ENCODE measurements at regions not wholly inside any gene's neighbourhood (a gene's known extent, or its start where the extent isn't known, plus 50 kb on each side); places are given as distances from the start of the nearest gene placed in this dataset.

- H3K9ac ChIP-seq (ENCODE audit: low read length) = no peak overlapping the region
- H3K36me3 ChIP-seq (ENCODE audit: low read length) = no peaks in the 10 kb centered on the region
- H3K9me3 ChIP-seq (ENCODE audit: insufficient read depth, low read length) = no peaks in the 10 kb centered on the region
- no peak overlapping the region for H3K4me3 ChIP-seq (ENCODE audit: insufficient read depth, low read length, poor library complexity, severe bottlenecking)
- H3K4me2 ChIP-seq (ENCODE audit: low read depth, low read length, poor library complexity, severe bottlenecking) = no peak overlapping the region
- no peak overlapping the region for H2AFZ ChIP-seq (ENCODE audit: low read depth, low read length, severe bottlenecking)
- H3K79me2 ChIP-seq (ENCODE audit: insufficient read depth, low read length) = no peaks in the 10 kb centered on the region
- H4K20me1 ChIP-seq (ENCODE audit: low read depth, low read length) = no peaks in the 10 kb centered on the region
- no peak overlapping the region for H3K27ac ChIP-seq (ENCODE audit: low read depth, low read length)
- TF ChIP-seq EZH2phosphoT487 (conservative IDR thresholded peaks at IDR 0.05; ENCODE audit: low read length) (no peak), CTCF (IDR thresholded peaks at IDR 0.05; ENCODE audit: insufficient read depth, low read length, poor library complexity, severe bottlenecking) (no peak)
- no peaks in the 10 kb centered on the region for H3K9me2 ChIP-seq (replicated peaks; ENCODE audit: insufficient read depth, low read length)
- no peaks in the 10 kb centered on the region for H3F3A ChIP-seq (ENCODE audit: insufficient read depth)
- no peaks in the 10 kb centered on the region for H3K27me3 ChIP-seq (ENCODE audit: low read length)
These were observed 735.4 kb upstream of the GRM7 start for GRCh38 chr3:6125520-6125919.

- TF ChIP-seq CTCF (IDR thresholded peaks at IDR 0.05; ENCODE audit: insufficient read depth, low read length, poor library complexity, severe bottlenecking) = no peak
- TF ChIP-seq EZH2phosphoT487 (conservative IDR thresholded peaks at IDR 0.05; ENCODE audit: low read length) = no peak
- H3K27ac ChIP-seq (ENCODE audit: low read depth, low read length) = no peak overlapping the region
These were observed 728.1 kb upstream of the GRM7 start for GRCh38 chr3:6132684-6133432.

GRCh38 chr3:6142707-6143106 is 718.2 kb upstream of the GRM7 start:
- H3K27ac ChIP-seq (ENCODE audit: low read depth, low read length) = no peak overlapping the region
- H3K9me2 ChIP-seq (replicated peaks; ENCODE audit: insufficient read depth, low read length) = no peaks in the 10 kb centered on the region
- H3K9me3 ChIP-seq (ENCODE audit: insufficient read depth, low read length) = no peaks in the 10 kb centered on the region
- H3K36me3 ChIP-seq (ENCODE audit: low read length) = no peaks in the 10 kb centered on the region
- H3K79me2 ChIP-seq (ENCODE audit: insufficient read depth, low read length) = no peaks in the 10 kb centered on the region
- no peak overlapping the region for H3K4me3 ChIP-seq (ENCODE audit: insufficient read depth, low read length, poor library complexity, severe bottlenecking)
- peaks cover 8% of the 10 kb centered on the region; the same call in 1 of the 2 replicates for H3F3A ChIP-seq (ENCODE audit: insufficient read depth)
- no peak overlapping the region for H3K9ac ChIP-seq (ENCODE audit: low read length)
- no peaks in the 10 kb centered on the region for H3K27me3 ChIP-seq (ENCODE audit: low read length)
- no peak overlapping the region for H3K4me2 ChIP-seq (ENCODE audit: low read depth, low read length, poor library complexity, severe bottlenecking)
- TF ChIP-seq CTCF (IDR thresholded peaks at IDR 0.05; ENCODE audit: insufficient read depth, low read length, poor library complexity, severe bottlenecking) = no peak
- TF ChIP-seq EZH2phosphoT487 (conservative IDR thresholded peaks at IDR 0.05; ENCODE audit: low read length) = no peak
- H2AFZ ChIP-seq (ENCODE audit: low read depth, low read length, severe bottlenecking) = no peak overlapping the region
- H4K20me1 ChIP-seq (ENCODE audit: low read depth, low read length) = no peaks in the 10 kb centered on the region

More at GRCh38 chr3:6132684-6133432, 728.1 kb upstream of the GRM7 start:
- H3K79me2 ChIP-seq (ENCODE audit: insufficient read depth, low read length) = no peaks in the 10 kb centered on the region
- no peaks in the 10 kb centered on the region for H4K20me1 ChIP-seq (ENCODE audit: low read depth, low read length)
- H3K9me3 ChIP-seq (ENCODE audit: insufficient read depth, low read length) = no peaks in the 10 kb centered on the region
- peak overlapping the region; percentile 78 for H2AFZ ChIP-seq (ENCODE audit: low read depth, low read length, severe bottlenecking)
- no peak overlapping the region for H3K4me2 ChIP-seq (ENCODE audit: low read depth, low read length, poor library complexity, severe bottlenecking)
- H3K36me3 ChIP-seq (ENCODE audit: low read length) = no peaks in the 10 kb centered on the region
- H3F3A ChIP-seq (ENCODE audit: insufficient read depth) = no peaks in the 10 kb centered on the region
- no peak overlapping the region for H3K9ac ChIP-seq (ENCODE audit: low read length)
- H3K9me2 ChIP-seq (replicated peaks; ENCODE audit: insufficient read depth, low read length) = no peaks in the 10 kb centered on the region
- no peaks in the 10 kb centered on the region for H3K27me3 ChIP-seq (ENCODE audit: low read length)
- H3K4me3 ChIP-seq (ENCODE audit: insufficient read depth, low read length, poor library complexity, severe bottlenecking) = no peak overlapping the region
